ENCODE measurements at regions not wholly inside any gene's neighbourhood (a gene's known extent, or its start where the extent isn't known, plus 50 kb on each side); places are given as distances from the start of the nearest gene placed in this dataset.

- POLR2A ChIA-PET = no interaction called here
- Histone ChIP-seq H3K79me2 (ENCODE audit: control insufficient read depth, insufficient read depth, low read length) (no peaks in the 10 kb centered on the region), H3K27ac (ENCODE audit: extremely low read depth, low read depth, low read length) (no peak overlapping the region), H3K27me3 (ENCODE audit: control insufficient read depth in 2 of 2, insufficient read depth in 2 of 2, low read length in 2 of 2) (no peaks in the 10 kb centered on the region), H4K20me1 (replicated peaks; ENCODE audit: control insufficient read depth, insufficient read depth, low read length) (no peaks in the 10 kb centered on the region), H3K9me1 (ENCODE audit: control insufficient read depth, insufficient read depth, low read length) (no peaks in the 10 kb centered on the region), H3K4me1 (replicated peaks in 1 of 2; ENCODE audit: control insufficient read depth in 2 of 2, insufficient read depth in 2 of 2, low read length in 2 of 2) (no peaks in the 10 kb centered on the region), H3K9me3 (replicated peaks; ENCODE audit: control insufficient read depth, insufficient read depth, low read depth, low read length) (no peaks in the 10 kb centered on the region), H3K4me3 (no peak overlapping the region), H3K36me3 (ENCODE audit: control insufficient read depth, insufficient read depth, low read length) (no peaks in the 10 kb centered on the region), H3K9ac (ENCODE audit: insufficient read depth in 1 of 2, low read depth in 2 of 2, low read length in 2 of 2) (no peak overlapping the region), H2AFZ (ENCODE audit: low read depth, low read length) (no peak overlapping the region), H3K4me2 (ENCODE audit: insufficient read depth, low read length) (no peak overlapping the region)
- no peak for ATAC-seq
- intact Hi-C loops (cut with micrococcal nuclease) = no loop called here
- in situ Hi-C loops (cut with MboI) = no loop called here
- no peak for DNase-seq (ENCODE audit: extremely low read depth in 1 of 4, low spot score in 3 of 4)
- BruUV-seq (replicated peaks) = no TSS peak
- 0% methylated on average over 2 of the region's 2 CpGs for WGBS (ENCODE audit: insufficient coverage, low coverage, missing lambda C conversion rate)
- TF ChIP-seq HNRNPUL1 (IDR thresholded peaks at IDR 0.05; ENCODE audit: low read length) (no peak), DACH1 (IDR thresholded peaks at IDR 0.05; ENCODE audit: partially characterized antibody) (no peak), COPS2 (conservative IDR thresholded peaks at IDR 0.05) (no peak), CREB3 (tag; conservative IDR thresholded peaks at IDR 0.05; ENCODE audit: low read depth) (no peak), MTA1 (IDR thresholded peaks at IDR 0.05; ENCODE audit: borderline replicate concordance) (no peak), SREBF2 (CRISPR knock-in tag; IDR thresholded peaks at IDR 0.05) (no peak)
- TF ChIP-seq, protein P1, sequence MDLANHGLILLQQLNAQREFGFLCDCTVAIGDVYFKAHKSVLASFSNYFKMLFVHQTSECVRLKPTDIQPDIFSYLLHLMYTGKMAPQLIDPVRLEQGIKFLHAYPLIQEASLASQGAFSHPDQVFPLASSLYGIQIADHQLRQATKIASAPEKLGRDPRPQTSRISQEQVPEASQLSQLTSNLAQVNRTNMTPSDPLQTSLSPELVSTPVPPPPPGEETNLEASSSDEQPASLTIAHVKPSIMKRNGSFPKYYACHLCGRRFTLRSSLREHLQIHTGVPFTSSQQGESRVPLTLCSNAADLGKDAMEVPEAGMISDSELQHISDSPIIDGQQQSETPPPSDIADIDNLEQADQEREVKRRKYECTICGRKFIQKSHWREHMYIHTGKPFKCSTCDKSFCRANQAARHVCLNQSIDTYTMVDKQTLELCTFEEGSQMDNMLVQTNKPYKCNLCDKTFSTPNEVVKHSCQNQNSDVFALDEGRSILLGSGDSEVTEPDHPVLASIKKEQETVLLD (IDR thresholded peaks at IDR 0.05) = no peak
- FAIRE-seq = no peak
- CTCF ChIA-PET (ENCODE audit: low intra/inter-chr PET ratio) = no interaction called here
These were observed 313.4 kb downstream of the CASP12 start for GRCh38 chr11:104584823-104585222.

All from K562 (cell line).